ENCODE measurements at regions not wholly inside any gene's neighbourhood (a gene's known extent, or its start where the extent isn't known, plus 50 kb on each side); places are given as distances from the start of the nearest gene placed in this dataset.

- TF ChIP-seq, protein P1, sequence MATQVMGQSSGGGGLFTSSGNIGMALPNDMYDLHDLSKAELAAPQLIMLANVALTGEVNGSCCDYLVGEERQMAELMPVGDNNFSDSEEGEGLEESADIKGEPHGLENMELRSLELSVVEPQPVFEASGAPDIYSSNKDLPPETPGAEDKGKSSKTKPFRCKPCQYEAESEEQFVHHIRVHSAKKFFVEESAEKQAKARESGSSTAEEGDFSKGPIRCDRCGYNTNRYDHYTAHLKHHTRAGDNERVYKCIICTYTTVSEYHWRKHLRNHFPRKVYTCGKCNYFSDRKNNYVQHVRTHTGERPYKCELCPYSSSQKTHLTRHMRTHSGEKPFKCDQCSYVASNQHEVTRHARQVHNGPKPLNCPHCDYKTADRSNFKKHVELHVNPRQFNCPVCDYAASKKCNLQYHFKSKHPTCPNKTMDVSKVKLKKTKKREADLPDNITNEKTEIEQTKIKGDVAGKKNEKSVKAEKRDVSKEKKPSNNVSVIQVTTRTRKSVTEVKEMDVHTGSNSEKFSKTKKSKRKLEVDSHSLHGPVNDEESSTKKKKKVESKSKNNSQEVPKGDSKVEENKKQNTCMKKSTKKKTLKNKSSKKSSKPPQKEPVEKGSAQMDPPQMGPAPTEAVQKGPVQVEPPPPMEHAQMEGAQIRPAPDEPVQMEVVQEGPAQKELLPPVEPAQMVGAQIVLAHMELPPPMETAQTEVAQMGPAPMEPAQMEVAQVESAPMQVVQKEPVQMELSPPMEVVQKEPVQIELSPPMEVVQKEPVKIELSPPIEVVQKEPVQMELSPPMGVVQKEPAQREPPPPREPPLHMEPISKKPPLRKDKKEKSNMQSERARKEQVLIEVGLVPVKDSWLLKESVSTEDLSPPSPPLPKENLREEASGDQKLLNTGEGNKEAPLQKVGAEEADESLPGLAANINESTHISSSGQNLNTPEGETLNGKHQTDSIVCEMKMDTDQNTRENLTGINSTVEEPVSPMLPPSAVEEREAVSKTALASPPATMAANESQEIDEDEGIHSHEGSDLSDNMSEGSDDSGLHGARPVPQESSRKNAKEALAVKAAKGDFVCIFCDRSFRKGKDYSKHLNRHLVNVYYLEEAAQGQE (IDR thresholded peaks at IDR 0.05; ENCODE audit: borderline replicate concordance): no peak
- TF ChIP-seq EP300 (conservative IDR thresholded peaks at IDR 0.05; ENCODE audit: poor library complexity, severe bottlenecking) (no peak), MXI1 (conservative IDR thresholded peaks at IDR 0.05; ENCODE audit: poor library complexity, severe bottlenecking) (no peak), POLR2AphosphoS5 (IDR thresholded peaks at IDR 0.05) (no peak), SMC3 (conservative IDR thresholded peaks at IDR 0.05; ENCODE audit: poor library complexity) (no peak), RAD21 (conservative IDR thresholded peaks at IDR 0.05) (no peak), CTCF (IDR thresholded peaks at IDR 0.05; ENCODE audit: poor library complexity, severe bottlenecking) (no peak), TAF1 (IDR thresholded peaks at IDR 0.05; ENCODE audit: low read depth) (no peak)
- no peaks in the 10 kb centered on the region for H4K20me1 ChIP-seq (ENCODE audit: insufficient read depth)
- H3K27me3 ChIP-seq (ENCODE audit: insufficient read depth, low read depth, low read length): no peaks in the 10 kb centered on the region
- no peak overlapping the region for H2AFZ ChIP-seq (ENCODE audit: low read depth, low read length)
- H3F3A ChIP-seq (ENCODE audit: insufficient read depth, low read length, poor library complexity, severe bottlenecking): no peaks in the 10 kb centered on the region
- no peak overlapping the region for H3K27ac ChIP-seq (ENCODE audit: low read length)
- no peaks in the 10 kb centered on the region for H3K79me2 ChIP-seq (replicated peaks; ENCODE audit: insufficient read depth, low read length)
- H3K4me2 ChIP-seq (ENCODE audit: low read length): no peak overlapping the region
- no peaks in the 10 kb centered on the region for H3K9me2 ChIP-seq (ENCODE audit: insufficient read depth, low read length)
- no peaks in the 10 kb centered on the region for H3K9me3 ChIP-seq (ENCODE audit: low read length)
- no peak overlapping the region for H3K4me3 ChIP-seq (ENCODE audit: low read length)
- H3K36me3 ChIP-seq (ENCODE audit: insufficient read depth, low read length): no peaks in the 10 kb centered on the region
- no peak overlapping the region for H3K9ac ChIP-seq (ENCODE audit: low read length)
Observed at GRCh38 chr20:19026121-19026878, 186.1 kb upstream of the SLC24A3 start.

- H4K20me1 ChIP-seq (ENCODE audit: insufficient read depth): no peaks in the 10 kb centered on the region
- no peak overlapping the region for H3K27ac ChIP-seq (ENCODE audit: low read length)
- H2AFZ ChIP-seq (ENCODE audit: low read depth, low read length): no peak overlapping the region
- no peaks in the 10 kb centered on the region for H3K9me3 ChIP-seq (ENCODE audit: low read length)
- H3K4me3 ChIP-seq (ENCODE audit: low read length): no peak overlapping the region
- H3K9me2 ChIP-seq (ENCODE audit: insufficient read depth, low read length): no peaks in the 10 kb centered on the region
- TF ChIP-seq MXI1 (conservative IDR thresholded peaks at IDR 0.05; ENCODE audit: poor library complexity, severe bottlenecking) (no peak), TAF1 (IDR thresholded peaks at IDR 0.05; ENCODE audit: low read depth) (no peak), SMC3 (conservative IDR thresholded peaks at IDR 0.05; ENCODE audit: poor library complexity) (no peak), POLR2AphosphoS5 (IDR thresholded peaks at IDR 0.05) (no peak), CTCF (IDR thresholded peaks at IDR 0.05; ENCODE audit: poor library complexity, severe bottlenecking) (no peak), RAD21 (conservative IDR thresholded peaks at IDR 0.05) (no peak), EP300 (conservative IDR thresholded peaks at IDR 0.05; ENCODE audit: poor library complexity, severe bottlenecking) (no peak), EZH2 (IDR thresholded peaks at IDR 0.05; ENCODE audit: borderline replicate concordance, insufficient read depth, low read length, poor library complexity, severe bottlenecking) (no peak)
- TF ChIP-seq, protein P1 (IDR thresholded peaks at IDR 0.05; ENCODE audit: borderline replicate concordance): no peak
- no peaks in the 10 kb centered on the region for H3K27me3 ChIP-seq (ENCODE audit: insufficient read depth, low read depth, low read length)
- H3K4me2 ChIP-seq (ENCODE audit: low read length): no peak overlapping the region
- H3K36me3 ChIP-seq (ENCODE audit: insufficient read depth, low read length): no peaks in the 10 kb centered on the region
- H3F3A ChIP-seq (ENCODE audit: insufficient read depth, low read length, poor library complexity, severe bottlenecking): no peaks in the 10 kb centered on the region
- no peak overlapping the region for H3K9ac ChIP-seq (ENCODE audit: low read length)
- no peaks in the 10 kb centered on the region for H3K79me2 ChIP-seq (replicated peaks; ENCODE audit: insufficient read depth, low read length)
Observed at GRCh38 chr20:19026901-19027644, 185.4 kb upstream of the SLC24A3 start.

Measured in neural cell (in vitro differentiated cells).